ENCODE measurements at regions not wholly inside any gene's neighbourhood (a gene's known extent, or its start where the extent isn't known, plus 50 kb on each side); places are given as distances from the start of the nearest gene placed in this dataset.

DNA sequence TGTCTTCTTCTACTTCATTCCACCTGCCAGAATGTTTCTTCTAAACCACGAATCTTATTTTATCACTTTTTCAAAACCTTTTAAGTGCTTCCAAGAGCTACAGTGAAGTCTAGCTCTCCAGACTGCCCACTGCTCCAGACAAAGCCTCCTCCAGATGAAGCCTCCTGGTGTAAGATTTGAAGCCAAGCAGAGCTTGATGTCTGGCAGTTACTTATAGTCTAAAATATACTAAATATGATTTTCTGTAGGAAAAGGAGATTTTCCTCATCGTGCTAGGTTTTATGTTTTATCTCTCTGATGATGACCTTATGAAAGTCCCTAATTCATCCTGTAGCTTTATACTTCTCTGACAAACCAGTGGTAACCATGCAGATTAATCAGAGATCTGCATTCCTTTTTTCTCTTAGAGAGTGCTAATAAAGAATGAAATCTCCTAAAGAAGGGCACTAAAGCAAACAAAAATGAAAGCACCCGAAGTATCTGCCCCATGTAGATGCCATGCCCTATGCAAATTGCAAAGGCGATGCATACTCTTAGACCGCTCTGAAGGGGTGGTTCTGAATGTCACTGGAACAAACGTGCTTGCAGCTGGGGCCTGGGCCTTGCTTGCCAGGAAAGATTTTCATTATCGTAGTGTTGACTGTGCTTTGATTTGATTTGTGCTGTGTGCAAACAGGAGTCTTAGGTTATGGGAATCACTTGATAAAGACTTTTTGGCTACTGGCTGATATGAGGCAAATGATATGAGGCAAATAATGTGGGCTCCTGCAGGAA, 314.2 kb downstream of the PID1 start:
- TF ChIP-seq, protein P1, sequence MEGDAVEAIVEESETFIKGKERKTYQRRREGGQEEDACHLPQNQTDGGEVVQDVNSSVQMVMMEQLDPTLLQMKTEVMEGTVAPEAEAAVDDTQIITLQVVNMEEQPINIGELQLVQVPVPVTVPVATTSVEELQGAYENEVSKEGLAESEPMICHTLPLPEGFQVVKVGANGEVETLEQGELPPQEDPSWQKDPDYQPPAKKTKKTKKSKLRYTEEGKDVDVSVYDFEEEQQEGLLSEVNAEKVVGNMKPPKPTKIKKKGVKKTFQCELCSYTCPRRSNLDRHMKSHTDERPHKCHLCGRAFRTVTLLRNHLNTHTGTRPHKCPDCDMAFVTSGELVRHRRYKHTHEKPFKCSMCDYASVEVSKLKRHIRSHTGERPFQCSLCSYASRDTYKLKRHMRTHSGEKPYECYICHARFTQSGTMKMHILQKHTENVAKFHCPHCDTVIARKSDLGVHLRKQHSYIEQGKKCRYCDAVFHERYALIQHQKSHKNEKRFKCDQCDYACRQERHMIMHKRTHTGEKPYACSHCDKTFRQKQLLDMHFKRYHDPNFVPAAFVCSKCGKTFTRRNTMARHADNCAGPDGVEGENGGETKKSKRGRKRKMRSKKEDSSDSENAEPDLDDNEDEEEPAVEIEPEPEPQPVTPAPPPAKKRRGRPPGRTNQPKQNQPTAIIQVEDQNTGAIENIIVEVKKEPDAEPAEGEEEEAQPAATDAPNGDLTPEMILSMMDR (conservative IDR thresholded peaks at IDR 0.05; ENCODE audit: low read length), result no peak
- TF ChIP-seq EZH2phosphoT487 (IDR thresholded peaks at IDR 0.05; ENCODE audit: borderline replicate concordance), result no peak

DNA sequence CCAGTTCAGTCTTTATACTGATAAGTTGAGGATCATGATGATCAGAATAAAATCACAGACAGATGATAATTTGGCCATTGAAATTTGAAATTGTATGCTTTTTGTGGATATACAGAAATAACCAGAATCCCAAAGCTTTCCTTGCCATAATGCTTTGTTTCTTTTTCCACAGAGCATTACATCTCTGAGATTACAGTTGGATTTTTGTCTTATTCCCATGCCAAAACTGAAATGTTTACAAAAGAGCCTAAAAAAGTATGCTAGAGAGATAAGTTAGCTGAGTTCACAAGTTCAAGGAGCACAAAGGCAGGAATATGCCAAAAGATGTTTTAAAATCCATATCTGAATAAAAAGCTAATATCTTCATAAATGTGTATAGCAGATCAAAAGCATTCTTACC, 321.3 kb downstream of the PID1 start:
- no peaks in the 10 kb centered on the region for H4K20me1 ChIP-seq (ENCODE audit: insufficient read depth, low read length, poor library complexity, severe bottlenecking)
- H3K79me2 ChIP-seq (ENCODE audit: insufficient read depth, low read length), result no peaks in the 10 kb centered on the region
- H3K4me1 ChIP-seq (ENCODE audit: insufficient read depth, low read length, poor library complexity, severe bottlenecking), result no peaks in the 10 kb centered on the region
- no peaks in the 10 kb centered on the region for H3F3A ChIP-seq (ENCODE audit: low read depth)
- H3K4me2 ChIP-seq (ENCODE audit: low read depth, low read length, poor library complexity, severe bottlenecking), result no peak overlapping the region
- H2AFZ ChIP-seq (ENCODE audit: low read length), result no peak overlapping the region
- H3K27me3 ChIP-seq (ENCODE audit: insufficient read depth, low read length, poor library complexity, severe bottlenecking), result no peaks in the 10 kb centered on the region
- no peaks in the 10 kb centered on the region for H3K9me2 ChIP-seq (replicated peaks; ENCODE audit: low read depth, low read length)
- no peak overlapping the region for H3K9ac ChIP-seq (ENCODE audit: low read depth, low read length, poor library complexity, severe bottlenecking)
- TF ChIP-seq EZH2phosphoT487 (IDR thresholded peaks at IDR 0.05; ENCODE audit: borderline replicate concordance), result no peak
- TF ChIP-seq, protein P1 (conservative IDR thresholded peaks at IDR 0.05; ENCODE audit: low read length), result no peak
- no peaks in the 10 kb centered on the region for H3K36me3 ChIP-seq (ENCODE audit: insufficient read depth, low read length)
- H3K9me3 ChIP-seq (ENCODE audit: insufficient read depth, low read depth, low read length), result no peaks in the 10 kb centered on the region
- no peak overlapping the region for H3K4me3 ChIP-seq (ENCODE audit: low read length, poor library complexity, severe bottlenecking)

More for the DNA sequence above, 314.2 kb downstream of the PID1 start:
- no peaks in the 10 kb centered on the region for H3K9me2 ChIP-seq (replicated peaks; ENCODE audit: low read depth, low read length)
- H3K79me2 ChIP-seq (ENCODE audit: insufficient read depth, low read length), result no peaks in the 10 kb centered on the region
- no peaks in the 10 kb centered on the region for H3F3A ChIP-seq (ENCODE audit: low read depth)
- no peaks in the 10 kb centered on the region for H3K4me1 ChIP-seq (ENCODE audit: insufficient read depth, low read length, poor library complexity, severe bottlenecking)
- H3K9me3 ChIP-seq (ENCODE audit: insufficient read depth, low read depth, low read length), result no peaks in the 10 kb centered on the region
- no peaks in the 10 kb centered on the region for H3K27me3 ChIP-seq (ENCODE audit: insufficient read depth, low read length, poor library complexity, severe bottlenecking)
- H3K4me2 ChIP-seq (ENCODE audit: low read depth, low read length, poor library complexity, severe bottlenecking), result no peak overlapping the region
- H4K20me1 ChIP-seq (ENCODE audit: insufficient read depth, low read length, poor library complexity, severe bottlenecking), result no peaks in the 10 kb centered on the region
- no peak overlapping the region for H3K9ac ChIP-seq (ENCODE audit: low read depth, low read length, poor library complexity, severe bottlenecking)
- H3K36me3 ChIP-seq (ENCODE audit: insufficient read depth, low read length), result no peaks in the 10 kb centered on the region
- H2AFZ ChIP-seq (ENCODE audit: low read length), result no peak overlapping the region
- no peak overlapping the region for H3K4me3 ChIP-seq (ENCODE audit: low read length, poor library complexity, severe bottlenecking)

DNA sequence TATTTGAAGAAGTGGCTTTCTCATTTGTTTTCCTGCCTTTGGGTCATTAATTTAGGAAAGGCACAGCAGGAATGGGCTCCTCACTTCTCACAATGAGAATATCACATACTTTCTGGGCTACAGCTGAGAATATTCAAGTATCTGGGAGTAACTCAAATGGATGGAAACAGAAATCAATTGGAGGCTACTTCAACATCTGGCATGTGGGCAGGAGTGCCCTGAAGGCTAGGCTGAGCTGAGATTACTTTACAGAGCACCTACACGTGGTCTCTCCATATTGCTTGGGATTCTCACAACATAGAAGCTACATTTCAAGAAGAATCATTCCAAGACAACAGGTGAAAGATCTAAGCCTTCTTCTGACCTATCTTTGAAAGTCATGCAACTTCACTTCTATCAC, 325.4 kb downstream of the PID1 start:
- Histone ChIP-seq H3K9me3 (ENCODE audit: insufficient read depth, low read depth, low read length) (no peaks in the 10 kb centered on the region), H3K36me3 (ENCODE audit: insufficient read depth, low read length) (no peaks in the 10 kb centered on the region), H3K79me2 (ENCODE audit: insufficient read depth, low read length) (no peaks in the 10 kb centered on the region), H2AFZ (ENCODE audit: low read length) (no peak overlapping the region), H3K4me2 (ENCODE audit: low read depth, low read length, poor library complexity, severe bottlenecking) (no peak overlapping the region), H3K4me1 (ENCODE audit: insufficient read depth, low read length, poor library complexity, severe bottlenecking) (no peaks in the 10 kb centered on the region), H4K20me1 (ENCODE audit: insufficient read depth, low read length, poor library complexity, severe bottlenecking) (no peaks in the 10 kb centered on the region), H3K9ac (ENCODE audit: low read depth, low read length, poor library complexity, severe bottlenecking) (no peak overlapping the region), H3K4me3 (ENCODE audit: low read length, poor library complexity, severe bottlenecking) (no peak overlapping the region), H3K9me2 (replicated peaks; ENCODE audit: low read depth, low read length) (no peaks in the 10 kb centered on the region), H3F3A (ENCODE audit: low read depth) (no peaks in the 10 kb centered on the region), H3K27me3 (ENCODE audit: insufficient read depth, low read length, poor library complexity, severe bottlenecking) (peaks cover 5% of the 10 kb centered on the region)
- TF ChIP-seq, protein P1 (conservative IDR thresholded peaks at IDR 0.05; ENCODE audit: low read length), result no peak
- no peak for TF ChIP-seq EZH2phosphoT487 (IDR thresholded peaks at IDR 0.05; ENCODE audit: borderline replicate concordance)

All from Loucy (cell line).